Stimulated activated CD8-positive, alpha-beta memory T cell treated with anti-CD3 and anti-CD28 coated beads, Interleukin-15, amount 100 ng/mL, for 4 hours (primary cell): ENCODE measurements at regions not wholly inside any gene's neighbourhood (a gene's known extent, or its start where the extent isn't known, plus 50 kb on each side); places are given as distances from the start of the nearest gene placed in this dataset.
"Not testable (repeated sequence)": the region's sequence is repeated elsewhere in the genome, so short reads cannot be mapped to it uniquely, and the experiment has no call there.

Experiments
- DNase-seq, 2 donors: peaks; one replicate each; pipeline ENCODE4 v3.0.0-alpha.2; 2020; ENCODE audit warnings: low read depth in 2 of 2

DNA sequence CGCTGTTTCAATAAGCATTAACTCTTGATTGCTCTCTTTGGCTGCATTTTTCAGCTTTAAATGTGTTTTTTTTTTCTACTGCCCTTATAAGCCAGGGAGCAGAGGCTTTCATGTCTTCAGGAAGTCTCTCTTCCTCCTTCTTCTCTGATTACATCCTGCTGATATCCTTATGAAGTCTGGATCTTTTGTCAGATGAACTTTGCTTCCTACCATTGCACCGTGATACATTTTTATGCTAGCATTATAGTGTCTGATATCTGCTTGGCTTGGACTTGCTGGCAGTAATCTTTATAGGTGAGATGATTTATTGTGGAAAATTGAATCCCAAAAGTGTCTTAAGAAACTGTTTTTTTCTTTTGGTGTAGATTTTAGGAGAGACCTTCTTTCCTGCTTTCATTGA, 160.4 kb upstream of the CFAP20DC start:
- DNase-seq, result no peak

DNA sequence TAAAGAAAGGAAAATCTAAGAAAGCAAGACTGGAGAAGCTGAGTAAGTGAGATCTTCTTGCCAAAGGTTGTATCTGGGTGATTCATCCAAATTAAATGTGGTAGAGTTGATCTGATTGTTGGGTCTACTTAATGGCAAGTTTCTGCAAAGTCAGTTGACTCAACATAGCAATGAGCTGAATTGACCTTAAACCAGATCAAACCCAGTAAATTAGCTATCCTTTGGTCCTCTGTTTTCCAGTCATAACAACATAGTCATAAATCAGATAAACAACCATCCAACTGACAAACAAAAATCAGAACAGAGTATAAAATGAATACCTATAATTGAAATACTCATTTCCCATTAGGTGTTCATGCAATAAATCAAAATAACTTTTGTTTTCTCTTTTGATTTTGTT, 142.6 kb upstream of the CFAP20DC start:
- no peak for DNase-seq

DNA sequence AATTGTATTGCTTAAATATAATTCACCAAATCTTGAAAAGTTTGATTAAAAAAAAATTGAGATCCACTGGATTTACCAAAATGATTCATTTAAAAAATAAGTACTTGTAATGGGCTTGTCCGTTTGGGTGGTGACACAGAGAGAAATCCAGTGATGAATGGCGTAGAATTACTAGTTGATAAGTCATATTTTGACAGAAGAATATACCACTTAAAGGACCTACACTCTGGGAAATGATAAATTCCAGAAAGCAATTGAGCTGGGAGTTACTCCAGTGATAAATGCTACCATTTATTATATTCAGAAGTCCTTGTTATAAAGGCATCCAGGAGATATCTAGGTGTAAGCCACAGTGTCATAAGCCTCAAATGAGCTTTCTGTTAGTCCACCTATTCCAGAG, 141.8 kb upstream of the CFAP20DC start:
- DNase-seq, result no peak

DNA sequence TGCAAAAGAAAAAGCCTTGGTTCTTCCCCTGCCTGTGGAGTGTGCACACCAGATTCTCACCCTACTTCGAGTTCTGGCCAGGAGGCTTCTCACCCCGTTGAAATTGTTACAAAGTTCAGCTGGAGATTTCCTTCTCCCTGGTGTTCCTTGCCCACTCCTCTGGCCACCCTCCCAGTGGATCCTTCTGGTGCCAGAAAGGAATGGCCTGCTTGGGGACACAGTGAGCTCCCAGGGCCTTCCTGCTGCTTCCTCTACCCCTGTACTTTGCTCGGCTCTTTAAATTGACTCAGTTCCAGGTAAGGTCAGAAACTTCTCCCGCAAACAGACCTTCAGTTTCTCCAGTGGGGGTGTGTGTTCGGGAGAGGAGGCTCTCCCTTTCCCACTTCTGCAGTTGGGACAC, 140.1 kb upstream of the CFAP20DC start:
- DNase-seq, result no peak

DNA sequence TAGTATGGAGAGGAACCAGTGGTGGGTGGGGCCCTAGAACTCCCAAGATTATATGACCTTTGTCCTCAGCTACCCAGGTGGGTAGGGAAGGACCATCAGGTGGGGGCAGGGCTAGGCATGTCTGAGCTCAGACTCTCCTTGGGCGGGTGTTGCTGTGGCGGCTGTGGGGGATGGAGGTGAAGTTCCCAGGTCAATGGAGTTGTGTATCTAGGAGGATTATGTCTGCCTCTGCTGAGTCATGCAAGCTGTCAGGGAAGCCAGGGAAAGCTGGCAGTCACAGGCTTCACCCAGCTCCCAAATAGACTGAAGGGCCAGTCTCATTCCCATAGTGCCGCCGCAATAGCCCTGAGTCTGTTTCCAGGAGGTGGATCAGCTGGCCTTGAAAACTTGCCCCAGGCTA, 139.7 kb upstream of the CFAP20DC start:
- DNase-seq, result no peak

DNA sequence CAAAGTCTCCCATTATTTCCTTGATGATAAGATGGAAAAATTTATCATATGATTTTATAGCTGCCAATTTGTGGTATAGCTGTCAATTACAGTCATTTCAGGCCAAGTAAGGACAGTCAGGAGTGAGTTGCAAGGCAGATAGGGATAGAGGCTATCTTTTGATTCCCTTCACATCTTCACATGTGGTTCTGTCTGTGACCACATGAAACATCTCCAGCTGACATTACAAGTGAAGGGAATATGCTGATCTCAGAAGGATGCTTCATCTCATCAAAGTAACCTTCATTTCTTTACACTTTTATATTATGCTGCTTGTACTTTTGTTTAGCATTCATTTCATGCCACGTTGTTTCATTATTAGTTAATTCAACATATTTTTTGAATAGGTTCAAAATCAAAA, 136.9 kb upstream of the CFAP20DC start:
- no peak for DNase-seq

DNA sequence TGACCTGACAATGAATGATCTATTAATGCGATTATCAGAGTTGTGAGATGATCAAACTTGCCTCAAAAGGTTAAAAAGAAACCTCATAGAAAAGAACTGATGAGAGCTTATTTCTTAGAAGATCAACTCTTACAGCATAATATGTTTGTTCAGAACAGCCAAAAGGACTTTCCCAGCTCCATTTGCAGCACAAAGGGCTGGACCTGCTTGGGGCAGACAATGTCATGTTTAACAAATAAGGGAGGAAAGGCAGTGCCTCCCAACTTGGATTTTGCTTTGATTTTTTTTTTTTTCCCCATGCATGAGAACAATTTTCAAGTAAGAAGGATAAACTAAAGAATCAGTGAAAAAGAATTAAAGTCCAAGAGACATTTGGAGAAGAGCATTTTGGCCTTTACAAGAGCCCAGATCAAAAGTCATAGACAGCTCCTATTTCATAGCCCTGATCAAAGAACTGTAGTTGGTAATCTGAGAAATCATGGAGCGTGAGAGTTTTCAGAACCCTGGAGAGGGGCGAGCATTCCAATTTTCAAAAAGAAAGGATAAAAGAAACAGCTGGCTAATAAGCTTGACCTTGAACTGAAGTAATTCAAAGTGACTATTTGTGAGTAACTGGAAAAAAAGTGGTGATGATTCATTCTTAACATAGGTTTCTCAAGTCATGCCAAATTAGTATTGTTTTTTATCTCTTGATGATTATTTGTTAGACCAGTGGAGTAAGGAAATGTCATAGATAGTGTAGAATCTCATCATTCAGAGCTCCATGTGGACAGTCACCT, 136.0 kb upstream of the CFAP20DC start:
- DNase-seq, result no peak

DNA sequence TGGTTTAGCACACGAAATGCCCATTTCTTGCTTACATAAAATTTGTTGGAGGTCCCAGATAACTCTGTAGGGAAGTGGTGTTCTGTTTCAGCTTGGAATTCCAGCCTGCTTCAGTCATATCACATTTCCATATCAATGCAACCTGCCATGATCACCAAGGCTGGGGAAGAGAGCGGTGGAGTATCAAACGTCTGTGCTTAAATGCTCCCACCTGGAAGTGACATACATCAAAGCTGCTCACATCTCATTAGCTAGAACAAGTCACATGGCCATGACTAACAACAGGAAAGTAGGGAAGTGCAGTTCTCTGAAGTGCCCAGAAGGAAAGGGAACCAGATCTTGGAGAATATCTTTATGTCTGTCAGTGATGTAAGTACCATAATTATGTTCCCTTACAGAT, 130.2 kb upstream of the CFAP20DC start:
- no peak for DNase-seq

DNA sequence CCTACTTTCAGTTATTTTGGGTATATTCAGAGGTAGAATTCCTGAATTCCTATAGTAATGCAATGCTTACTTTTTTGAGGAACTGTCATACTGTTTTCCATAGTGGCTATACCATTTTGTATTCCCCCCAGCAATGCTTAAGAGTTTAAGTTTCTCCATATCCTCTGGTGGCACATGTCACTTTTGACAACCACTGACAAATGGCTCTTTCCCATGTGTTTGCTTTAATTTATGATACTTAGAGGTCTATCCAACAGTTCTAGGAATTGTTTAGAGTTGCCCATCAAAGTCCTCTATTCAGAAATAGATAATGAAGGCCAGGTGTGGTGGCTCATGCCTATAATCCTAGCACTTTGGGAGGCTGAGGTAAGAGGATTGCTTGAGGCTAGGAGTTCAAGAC, 128.9 kb upstream of the CFAP20DC start:
- no peak for DNase-seq

DNA sequence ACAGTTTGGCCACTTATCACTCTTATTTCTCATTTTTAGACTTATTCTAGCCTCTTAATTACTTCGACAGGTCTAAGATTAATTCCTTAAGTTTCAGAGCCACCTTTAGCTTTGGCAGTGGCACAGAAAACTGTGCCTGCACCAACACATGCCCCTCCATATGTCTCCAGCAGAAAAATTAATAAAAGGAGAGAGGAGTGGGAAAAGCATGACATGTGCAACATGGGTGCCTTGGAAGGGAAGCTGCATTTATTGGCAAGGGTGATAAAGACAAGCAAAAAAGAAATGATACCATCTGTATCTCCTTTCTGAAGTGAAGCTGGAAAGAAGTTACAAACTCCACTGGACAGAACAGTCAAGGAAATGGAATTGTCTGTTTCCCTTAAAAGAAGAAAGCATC, 121.7 kb upstream of the CFAP20DC start:
- DNase-seq, result no peak

DNA sequence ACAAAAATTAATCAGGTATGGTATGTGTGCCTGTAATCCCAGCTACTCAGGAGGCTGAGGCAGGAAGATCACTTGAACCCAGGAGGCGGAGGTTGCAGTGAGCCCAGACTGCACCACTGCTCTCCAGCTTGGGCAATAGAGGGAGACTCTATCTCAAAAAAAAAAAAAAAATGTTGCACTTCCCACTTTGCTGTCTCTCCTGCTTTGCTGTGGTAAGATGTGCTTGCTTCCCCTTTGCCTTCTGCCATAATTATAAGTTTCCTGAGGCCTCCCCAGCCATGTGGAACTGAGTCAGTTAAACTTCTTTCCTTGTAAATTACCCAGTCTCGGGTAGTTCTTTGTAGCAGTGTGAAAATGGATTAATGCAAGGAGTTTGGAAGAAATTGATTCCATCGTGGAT, 120.3 kb upstream of the CFAP20DC start:
- not testable (repeated sequence) for DNase-seq

DNA sequence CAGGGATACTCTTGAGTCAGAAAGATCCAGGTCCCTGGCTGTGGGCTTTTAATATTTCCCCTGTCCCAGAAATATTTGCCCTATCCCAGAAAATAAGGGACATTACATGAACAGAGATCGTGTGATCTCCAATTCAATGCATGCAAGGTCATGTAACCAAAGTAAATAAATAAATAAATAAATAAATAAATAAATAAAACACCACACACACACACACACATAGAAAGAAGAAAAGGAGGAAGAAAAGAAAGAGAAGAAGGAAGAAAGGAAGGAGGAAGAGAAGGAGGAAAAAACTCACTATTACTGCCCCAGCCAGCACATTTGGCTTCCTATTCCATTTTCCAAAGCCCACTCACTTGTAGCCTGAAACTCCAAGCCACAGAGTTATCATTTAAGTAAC, 117.9 kb upstream of the CFAP20DC start:
- DNase-seq, result no peak

DNA sequence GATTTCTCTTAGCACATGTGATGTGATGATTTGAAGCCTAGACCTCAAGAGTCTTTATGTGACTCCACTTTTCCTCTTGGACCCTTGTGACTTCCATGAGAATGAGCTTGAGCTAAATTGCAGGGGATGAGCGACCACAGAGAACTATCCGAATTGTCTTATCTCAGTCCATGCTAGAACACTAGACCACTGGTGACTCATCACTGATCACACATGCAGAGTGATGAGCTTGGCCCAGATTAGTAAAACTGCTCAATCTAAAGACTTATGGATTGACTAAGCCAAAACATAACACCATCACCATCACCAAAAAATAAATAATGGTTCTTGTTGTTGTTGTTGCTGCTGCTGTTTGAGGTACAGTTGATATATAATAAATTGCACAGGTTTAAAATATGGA, 114.1 kb upstream of the CFAP20DC start:
- DNase-seq, result no peak

DNA sequence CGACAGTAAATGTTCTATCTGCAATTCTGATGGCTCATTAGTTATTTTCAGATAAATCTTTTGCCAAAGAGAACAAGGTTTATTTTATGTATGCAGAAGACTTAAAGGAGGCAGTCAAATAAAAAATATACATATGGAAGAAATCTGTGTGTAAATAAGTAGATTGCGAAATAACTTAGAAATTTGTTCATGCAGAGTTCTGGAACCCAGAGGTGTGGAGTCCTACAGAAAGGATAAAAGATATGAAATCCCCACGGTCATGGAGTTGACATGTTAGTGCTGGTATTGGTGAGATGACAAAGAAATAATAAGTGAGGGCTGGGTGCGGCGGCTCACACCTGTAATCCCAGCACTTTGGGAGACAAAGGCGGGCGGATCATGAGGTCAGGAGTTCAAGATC, 111.2 kb upstream of the CFAP20DC start:
- no peak for DNase-seq

DNA sequence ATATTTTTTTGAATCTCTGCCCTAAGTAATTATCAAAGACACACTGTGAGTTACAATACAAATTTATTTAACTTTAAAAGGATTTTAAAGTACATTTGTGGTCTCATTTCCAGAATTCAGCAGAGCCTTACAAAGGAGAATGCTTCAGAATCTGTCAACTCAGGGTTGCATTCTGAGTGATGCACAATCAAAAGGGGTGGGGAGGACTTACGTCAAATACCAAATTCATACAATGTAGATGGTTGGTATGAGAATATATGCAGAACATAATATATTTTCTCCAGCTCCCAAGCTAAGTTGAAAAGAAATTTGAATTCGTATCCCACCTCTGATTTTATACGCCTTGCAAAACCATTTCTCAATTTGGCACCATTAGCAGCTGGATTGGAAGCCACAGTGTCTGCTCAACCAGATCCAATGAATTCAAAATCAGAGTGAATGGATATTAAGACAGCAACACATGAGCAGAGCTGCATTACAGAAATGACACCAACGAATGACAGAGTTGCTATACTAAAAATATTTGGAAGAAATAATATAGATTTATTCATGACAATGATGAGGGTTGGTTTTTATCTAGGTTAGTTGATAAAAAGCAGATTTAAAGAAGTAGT, 110.4 kb upstream of the CFAP20DC start:
- no peak for DNase-seq

DNA sequence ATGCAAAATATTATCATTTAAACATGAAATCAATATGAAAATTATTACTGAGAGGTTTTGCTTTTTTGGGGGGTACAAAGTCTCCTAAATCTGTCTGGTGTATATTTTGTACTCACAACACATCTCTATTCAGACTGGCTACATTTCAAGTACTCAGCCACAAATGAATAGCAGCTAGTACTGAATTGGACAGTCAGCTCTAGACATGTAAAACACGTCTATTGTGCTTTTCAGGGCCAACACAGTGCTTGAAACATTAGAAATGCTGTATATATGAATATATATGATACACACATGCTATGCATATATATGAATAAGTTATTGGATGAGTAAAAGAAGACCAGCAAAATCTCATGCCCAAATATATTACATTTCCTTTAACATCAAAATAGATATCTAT, 103.8 kb upstream of the CFAP20DC start:
- no peak for DNase-seq

DNA sequence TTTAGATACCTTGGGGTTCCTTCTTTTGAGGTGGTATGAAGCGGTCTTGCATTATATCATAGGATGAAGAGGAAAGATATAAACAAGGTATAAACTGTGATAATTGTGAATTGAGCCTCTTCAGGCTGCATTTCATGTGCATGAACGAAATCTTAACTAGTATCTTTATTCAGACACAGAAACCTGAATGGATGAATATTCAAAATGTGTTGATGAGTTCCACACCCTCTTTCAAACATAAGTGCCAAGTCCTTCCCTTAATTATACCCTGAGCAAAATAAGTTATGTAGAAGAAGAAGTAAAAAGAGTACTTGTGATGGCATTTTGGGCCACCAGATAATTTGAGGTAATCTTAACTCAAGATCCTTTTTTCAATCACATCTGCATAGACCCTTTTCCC, 103.1 kb upstream of the CFAP20DC start:
- no peak for DNase-seq

DNA sequence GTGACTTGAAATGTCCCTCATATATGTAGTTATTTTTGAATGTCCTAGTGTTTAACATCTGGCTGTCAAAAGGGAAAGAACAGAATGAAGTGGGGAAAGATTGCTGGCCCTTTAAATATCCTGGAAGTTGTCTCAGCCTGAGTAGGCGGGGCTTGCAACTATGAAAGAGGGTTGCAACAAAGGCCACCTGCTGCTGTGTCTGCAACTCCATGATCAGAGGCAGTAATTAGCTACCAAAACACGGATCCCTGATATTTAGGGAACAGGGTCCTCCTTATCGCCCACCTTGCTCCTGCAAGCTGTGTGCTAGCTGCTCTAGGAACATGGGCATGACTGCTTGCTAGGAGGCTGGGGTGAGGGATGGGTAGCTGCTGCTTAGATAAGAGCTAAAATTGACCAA, 100.2 kb upstream of the CFAP20DC start:
- DNase-seq, result no peak

DNA sequence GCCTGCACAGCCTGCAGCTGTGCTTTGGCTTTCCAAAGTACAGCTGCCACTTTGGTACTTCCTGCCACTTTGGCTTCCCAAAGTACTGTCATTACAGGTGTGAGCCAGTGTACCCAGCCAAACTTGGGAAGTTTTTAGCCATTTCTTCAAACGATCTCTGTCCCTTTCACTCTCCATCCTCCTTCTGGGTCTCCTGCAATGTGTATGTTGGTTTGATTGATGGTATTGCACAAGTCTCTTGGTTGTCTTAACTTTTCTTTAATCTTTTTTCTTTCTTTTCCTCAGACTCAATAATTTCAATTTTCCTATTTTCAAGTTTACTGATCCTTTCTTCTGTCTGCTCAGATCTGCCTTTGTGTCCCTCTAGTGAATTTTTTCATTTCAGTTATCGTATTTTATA, 99.3 kb upstream of the CFAP20DC start:
- DNase-seq, result no peak

DNA sequence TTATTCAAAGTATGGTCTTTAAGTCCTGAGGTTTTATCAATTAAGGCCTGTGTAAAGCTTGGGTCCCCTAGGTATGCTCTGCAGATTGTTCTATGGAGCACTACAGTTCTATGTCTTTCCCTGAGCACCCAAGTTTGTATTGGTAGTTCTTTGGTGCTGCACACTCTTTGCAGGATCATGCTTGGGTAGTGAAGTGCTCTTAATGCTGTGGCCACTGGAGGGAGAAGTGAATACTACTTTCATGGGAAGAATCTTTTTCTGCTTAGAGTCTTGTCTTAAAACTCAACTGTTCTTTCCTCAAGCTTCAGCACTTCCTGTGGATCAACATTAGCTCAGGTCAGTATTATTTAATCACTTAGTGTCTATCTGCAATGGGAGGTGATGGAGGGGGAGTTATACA, 93.6 kb upstream of the CFAP20DC start:
- DNase-seq, result no peak

DNA sequence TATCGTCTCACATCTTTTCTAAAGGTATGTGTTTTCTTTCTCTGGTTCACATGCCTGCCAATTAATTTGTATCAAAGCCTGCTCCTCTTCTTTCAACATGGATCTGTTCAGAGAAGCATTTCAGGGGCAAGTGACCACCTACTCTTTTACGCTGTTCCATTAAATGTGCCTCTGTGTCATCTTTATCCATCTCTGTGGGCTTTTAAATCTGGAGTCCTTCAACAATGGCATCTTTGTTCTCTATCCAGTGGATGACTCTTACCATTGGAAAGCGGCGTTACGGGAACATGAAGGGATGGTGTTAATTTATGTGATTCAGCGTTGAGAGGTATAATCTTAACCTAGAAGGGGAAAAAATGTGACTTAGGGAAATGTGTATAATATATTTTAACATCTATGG, 92.7 kb upstream of the CFAP20DC start:
- DNase-seq, result no peak

DNA sequence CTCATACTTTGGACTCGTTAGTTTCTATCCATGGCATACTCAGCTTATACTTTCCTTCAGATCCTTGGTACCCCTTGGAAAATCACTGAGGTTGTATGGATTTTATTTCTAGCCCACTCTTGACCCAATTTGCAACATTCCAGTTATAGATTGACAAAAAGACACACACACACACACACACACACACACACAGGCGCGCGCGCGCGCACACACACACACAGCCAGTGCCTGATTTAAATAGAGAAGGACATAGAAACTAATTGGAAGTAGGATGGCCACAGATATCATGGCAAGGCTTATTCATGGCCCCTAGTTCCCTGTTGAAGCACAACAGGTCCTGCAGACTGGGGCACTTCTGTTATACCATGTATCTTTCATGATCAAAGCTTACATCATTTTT, 89.1 kb upstream of the CFAP20DC start:
- DNase-seq, result no peak

DNA sequence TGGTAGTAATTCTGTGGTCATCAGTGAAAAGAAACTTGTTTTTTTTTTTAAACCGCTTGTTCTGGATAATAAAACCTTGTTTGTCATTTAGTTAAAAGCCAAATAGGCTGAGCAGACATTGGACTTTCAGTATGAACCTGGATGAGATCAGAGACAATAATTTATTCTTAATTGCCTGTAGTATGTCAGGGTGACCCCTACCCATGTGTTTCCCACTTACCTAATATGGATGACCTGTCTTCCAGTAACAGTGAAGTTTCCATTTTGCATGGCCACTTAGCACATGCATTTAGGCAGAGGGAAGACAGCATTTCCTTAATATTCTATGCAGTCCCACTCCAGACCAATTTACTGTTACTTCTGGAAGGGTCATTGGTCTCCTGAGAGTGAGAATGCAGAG, 87.6 kb upstream of the CFAP20DC start:
- no peak for DNase-seq

DNA sequence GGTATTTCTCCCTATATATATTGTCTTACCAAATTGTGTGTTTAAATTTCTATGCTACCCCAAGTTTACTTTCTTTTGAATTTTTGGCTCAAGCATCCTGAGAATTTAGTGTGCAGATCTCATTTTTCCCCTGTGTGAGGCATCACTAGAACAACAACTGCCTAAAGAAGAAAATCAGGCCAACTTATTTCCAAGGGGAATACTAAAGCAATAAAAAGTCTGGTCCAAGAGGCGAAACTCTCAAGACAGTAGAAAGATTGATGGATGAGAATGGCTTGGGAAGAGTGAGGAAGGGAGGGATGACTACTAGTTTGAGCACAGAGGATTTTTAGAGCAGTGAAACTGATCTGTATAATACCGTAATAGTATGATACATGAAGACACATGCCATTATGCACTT, 86.3 kb upstream of the CFAP20DC start:
- no peak for DNase-seq
